NCI-H226 (cell line): ENCODE measurements at regions not wholly inside any gene's neighbourhood (a gene's known extent, or its start where the extent isn't known, plus 50 kb on each side); places are given as distances from the start of the nearest gene placed in this dataset.
"Not testable (repeated sequence)": the region's sequence is repeated elsewhere in the genome, so short reads cannot be mapped to it uniquely, and the experiment has no call there.

Experiments
- DNase-seq: peaks from one replicate; pipeline ENCODE4 v3.0.0-alpha.2; 2015

DNA sequence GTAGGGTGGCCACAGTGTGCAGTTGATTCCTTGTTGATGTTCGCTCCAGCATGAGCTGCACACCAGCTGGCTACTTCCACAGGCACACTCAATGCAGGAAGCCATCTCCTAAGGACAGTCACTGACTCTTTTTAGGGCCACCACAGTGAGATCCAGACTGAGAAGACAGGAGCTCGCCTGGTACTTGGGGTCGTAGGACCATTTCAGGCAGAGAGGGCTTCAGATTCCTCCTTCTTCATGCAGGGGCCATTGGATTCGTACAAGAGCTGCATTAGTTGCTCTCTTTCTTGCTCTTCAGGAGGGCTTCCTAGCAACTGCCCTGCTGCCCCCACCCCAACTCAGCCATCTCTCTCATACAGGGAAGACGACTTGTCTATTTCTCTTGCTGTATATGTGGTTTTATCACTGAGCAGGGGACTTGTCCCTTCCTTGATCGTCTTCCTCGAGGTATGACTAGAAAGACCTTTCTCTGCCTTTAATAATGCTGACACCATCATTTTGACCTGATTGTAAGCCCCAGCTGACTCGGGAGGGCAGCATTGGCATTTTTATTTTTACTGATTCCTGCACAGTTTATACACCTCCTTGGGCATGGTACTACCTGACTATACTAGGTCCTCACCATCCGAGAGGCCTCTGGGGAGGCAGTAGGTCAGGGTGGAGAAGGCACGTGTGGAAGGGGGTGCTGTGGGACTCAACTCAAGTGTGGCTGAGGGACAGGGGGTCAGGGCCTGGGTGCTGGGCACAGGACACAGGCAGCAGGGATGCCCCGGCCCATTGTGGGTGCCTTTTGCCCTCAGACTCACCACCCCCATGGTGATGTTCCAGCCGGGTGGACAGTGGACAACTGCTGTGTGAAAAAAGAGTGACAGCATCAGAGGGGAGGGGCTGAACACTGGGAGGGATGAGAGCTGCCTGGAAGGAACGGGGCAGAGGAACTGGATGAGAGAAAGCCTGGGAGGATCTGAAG, 136.7 kb upstream of the ZNF746 start:
- DNase-seq, result no peak

DNA sequence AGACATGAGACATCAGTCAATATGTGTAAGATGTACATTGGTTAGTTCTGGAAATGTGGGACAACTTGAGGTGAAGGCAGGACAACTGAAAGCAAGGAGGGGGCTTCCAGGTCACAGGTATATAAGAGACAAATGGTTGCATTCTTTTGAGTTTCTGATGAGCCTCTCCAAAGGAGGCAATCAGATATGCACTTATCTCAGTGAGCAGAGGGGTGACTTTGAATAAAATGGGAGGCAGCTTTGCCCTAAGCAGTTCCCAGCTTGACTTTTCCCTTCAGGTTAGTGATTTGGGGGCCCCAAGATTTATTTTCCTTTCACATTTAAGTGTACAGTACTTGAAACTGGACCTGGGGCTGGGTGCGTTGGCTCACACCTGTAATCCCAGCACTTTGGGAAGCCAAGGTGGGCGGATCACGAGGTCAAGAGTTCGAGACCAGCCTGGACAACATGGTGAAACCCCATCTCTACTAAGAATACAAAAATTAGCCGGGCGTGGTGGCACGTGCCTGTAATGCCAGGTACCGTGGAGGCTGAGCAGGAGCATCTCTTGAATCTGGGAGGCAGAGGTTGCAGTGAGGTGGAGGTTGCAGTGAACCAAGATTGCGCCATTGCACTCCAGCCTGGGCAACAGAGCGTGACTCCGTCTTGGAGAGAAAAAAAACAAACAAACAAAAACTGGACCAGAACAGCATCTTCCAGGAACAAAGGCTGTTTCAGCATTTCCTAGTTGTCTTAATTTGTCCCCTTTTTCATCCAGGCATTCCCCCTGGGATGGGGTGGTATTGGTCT, 130.9 kb upstream of the ZNF746 start:
- DNase-seq, result not testable (repeated sequence)

DNA sequence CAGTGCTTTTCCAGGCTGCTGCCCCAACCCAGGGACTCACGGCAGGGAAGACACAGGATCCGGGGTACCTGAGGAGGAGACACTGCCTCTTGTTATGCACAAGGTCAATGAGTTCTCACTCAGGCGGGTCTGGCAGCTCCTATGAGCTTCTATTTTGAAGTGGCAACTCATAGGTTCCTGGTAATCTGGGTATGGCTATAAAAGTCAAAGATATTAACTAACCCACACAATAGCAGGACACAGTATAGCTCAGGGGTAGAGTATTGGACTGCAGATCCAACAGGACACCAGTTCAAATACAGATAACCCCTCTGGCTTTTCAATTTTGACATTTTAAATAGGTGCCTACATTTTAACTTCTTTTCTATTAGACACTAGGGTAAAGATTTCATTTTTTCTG, 130.3 kb upstream of the ZNF746 start:
- no peak for DNase-seq

DNA sequence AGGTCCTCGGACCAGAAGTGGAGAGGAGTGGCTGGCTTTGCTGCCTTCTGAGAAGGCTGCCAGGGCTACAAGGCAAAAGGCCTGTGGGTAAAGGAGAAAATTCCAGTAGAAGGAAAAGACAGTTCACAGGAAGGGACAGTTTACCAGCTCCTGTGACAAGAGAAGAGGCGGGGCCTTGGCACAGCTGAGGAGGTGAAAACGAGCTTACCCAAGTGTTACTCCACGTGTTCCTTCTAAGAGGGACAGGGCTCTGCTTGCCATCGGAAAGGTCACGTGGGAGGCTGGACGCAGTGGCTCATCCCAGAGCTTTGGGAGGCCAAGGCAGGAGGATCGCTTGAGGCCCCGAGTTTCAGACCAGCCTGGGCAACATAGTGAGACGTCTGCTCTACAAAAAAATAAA, 129.4 kb upstream of the ZNF746 start:
- no peak for DNase-seq

DNA sequence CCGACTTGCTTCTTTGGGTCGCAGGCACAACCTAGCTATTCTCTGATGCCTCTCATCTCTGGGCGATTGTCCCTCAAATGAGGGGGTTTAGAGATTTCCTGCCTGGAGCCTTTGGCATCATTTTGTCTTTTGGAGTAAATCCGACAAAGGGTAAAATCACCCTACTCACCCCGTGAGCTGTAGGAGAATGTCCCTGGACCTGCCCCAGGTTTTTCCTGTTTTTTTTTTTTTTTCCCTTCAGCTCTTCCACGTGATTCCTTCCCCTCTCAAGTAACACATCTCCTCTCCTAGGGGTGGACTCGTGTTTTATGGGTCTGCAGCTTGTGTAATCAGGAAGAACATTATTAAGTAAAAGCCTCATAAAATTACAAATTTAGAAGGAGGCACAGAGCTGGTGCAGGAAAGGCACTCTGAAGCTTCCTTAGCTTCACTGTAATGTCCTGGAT, 128.4 kb upstream of the ZNF746 start:
- no peak for DNase-seq

DNA sequence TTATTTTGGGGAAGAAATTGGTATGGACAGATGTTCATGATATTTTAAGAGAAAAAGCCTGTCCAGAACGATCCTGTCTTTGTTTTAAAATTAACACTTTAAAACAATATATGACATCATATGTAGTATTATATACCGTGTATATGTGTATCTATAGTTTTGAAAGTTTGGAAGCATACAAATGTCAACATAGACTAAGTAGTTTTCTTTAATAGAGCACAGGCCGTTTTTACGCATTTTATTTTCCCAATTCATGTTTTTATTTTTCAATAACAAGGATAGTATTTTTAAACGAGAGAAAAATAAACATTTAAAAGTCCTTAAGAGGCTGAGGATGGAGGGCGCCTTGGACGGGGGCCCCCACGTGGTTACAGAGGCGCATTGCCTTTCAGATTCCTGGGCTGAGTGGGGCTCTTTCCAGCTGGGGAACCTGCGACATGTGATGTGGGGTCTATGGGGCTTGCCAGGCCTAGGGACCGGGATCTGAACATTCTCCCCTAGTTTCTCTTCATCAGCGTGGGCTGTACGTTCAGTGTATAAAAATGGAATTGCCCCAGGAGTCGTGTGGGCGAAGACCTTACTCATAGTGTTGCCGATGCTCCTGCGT, 127.8 kb upstream of the ZNF746 start:
- DNase-seq, result no peak

DNA sequence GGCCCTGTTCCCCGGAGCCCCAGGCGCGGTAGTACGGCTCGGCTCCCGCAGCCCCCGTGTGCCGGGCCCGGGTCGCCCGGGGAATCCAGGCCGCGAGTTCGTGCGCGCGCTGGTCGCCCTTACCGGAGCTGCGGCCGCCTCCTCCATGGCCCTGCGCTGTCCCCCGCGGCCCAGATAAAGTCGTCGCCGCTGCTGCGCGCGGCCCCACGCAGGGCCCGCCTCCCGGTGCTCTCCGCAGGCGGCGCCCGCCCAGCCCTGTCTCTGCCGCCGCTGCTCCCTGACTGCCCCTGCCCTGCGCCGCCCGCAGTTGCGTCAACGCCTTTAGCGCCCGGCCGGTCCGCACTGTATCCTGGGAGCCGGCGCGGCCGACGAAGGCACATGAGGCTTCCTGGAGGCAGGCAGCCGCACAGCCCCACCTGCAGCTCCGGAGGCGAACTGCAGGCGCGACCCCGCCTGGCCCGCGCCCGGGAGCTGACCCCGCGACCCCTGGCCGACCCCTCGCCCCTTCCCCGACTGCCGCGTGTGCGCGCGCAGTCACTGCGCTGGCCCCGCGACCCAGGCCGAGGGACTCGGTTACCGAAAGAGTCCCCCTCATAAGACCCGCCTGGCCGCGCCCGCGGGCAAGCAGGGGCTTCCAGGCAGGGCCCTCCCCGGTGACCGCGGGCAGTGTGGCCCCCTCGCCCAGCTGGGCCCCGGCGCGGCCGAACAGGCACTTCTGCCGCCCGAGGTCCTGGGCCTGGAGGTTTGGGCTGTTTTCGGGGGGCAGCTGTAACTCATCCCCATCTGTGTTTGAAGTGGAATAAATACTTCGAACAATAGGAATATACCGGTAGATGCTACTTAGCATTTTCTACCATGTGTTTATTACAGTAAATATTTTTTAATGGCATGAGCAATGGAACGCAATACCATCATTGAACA, 127.1 kb upstream of the ZNF746 start:
- DNase-seq, result peak; percentile 93

DNA sequence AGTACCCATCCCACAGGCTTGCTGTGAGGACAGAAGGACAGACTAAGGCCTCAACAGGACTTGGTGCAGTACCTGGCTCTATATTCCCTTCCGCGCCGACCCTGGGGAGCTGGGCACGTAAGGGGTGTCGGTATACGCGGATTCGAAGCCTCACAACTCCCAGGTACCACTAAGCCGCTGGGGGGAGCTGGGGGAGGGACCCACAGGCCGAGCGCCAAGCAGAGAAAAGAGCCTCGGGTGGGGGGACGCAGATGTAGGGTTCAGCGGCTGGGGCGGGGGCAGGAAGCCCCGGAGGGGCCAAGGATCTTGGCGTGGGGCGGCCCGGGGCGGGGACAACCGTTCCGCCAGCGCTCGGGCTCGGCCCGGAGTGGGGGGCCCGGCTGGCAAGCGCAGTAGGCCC, 126.4 kb upstream of the ZNF746 start:
- no peak for DNase-seq

DNA sequence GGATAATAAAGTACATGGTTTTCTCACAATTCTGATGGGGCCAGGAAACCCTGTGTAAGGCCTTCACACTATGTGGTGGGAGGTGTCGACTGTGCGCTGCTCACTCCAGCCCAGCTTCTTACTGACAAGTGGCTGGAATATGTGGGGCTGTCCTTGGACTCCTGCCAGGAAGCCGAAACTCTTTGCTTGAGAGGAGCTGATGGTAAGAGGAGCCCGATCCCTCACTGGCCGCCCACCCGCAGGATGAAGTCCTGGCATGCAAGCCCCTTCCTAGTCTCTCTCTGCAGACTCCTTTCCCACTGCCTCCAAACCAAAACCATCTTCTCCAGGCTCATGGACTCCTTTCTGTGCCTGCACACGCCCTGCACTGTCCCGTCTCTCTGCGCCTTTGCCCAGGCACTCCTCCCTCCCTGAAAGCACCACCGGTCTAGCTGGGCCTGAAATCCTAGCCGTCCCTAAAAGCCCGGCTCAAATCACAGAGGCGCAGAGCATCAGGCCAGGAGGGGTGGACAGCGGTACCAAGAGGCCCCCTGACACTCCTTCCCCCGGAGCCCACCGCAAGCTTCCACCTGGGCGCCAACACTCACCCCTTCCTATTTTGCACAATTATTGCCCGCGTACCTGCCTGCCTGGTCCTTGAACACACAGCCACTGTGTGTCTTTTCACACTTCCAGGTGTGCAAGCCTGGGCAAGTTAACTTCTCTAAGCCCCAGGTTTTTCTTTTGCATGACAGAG, 125.8 kb upstream of the ZNF746 start:
- peak; percentile 15 for DNase-seq

DNA sequence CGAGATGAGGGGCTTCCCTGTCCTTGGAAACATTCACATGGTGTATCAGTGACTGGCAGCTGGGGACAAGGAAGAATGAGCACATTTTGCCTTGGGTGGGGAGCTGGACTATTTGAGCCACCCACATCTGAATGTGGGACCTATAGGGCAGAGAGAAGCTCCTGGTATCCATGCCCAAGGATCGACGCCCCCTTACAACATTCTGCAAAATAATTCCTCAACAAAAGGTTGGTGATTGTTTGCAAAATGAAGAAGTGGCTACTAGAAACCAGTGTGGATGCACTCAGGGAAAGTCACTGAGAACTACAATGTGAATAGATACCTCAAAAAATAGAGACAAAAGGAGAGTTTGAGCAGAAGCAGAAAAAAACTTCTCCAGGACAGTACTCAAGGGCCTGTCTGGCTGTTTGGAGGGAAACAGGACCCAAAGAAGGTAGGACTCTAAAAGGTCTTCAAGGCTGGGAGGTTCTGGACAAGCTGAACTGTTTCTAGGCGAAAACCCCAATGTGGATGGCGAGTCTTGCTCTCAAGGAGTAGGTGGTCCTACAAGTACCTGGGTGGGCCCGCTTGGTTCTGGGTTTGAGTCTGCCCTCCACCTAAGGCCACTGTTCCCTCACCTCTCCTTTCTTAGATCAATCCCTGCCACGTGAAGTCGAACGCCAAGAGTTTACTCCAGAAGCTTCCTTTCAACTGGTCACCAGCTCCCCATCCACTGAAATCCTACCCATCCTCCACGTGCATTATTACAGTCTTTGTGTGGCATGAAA, 125.0 kb upstream of the ZNF746 start:
- DNase-seq, result no peak

DNA sequence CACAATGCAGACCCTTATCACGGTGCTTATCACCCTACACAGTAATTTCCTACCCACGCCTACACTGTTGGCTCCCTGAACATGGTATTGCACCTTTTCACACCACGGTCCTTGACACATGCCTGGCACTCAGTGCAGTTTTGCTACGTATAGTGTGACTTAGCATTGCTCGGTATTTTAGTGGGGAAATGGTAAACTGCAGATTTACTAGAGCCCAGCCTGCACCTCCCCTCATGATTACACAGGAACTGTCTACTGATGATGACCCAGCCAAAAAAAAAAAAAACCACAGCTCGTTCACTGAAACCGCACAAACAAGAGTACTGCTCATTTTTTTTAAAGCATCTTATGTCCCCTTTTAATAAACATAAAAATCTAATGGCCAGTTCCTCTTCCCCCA, 124.2 kb upstream of the ZNF746 start:
- DNase-seq, result no peak

DNA sequence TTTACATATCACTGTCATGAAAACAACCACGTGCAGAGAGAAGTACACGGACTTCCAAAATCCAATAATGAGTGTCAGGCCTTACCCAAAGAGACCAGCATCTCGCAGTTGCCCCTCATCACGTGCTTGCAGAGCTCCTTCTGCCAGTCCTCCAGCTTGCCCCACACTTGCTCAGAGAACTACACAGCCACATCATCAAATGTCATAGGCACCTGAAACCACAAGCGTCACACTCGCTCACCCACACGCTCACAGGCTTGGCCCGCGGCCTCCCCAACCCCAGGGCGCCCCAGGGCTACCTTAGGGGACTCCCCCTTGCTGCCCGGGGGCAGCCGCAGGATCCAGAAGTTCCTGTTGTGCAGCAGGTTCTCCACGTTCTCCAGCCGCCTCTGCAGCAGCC, 123.4 kb upstream of the ZNF746 start:
- no peak for DNase-seq

DNA sequence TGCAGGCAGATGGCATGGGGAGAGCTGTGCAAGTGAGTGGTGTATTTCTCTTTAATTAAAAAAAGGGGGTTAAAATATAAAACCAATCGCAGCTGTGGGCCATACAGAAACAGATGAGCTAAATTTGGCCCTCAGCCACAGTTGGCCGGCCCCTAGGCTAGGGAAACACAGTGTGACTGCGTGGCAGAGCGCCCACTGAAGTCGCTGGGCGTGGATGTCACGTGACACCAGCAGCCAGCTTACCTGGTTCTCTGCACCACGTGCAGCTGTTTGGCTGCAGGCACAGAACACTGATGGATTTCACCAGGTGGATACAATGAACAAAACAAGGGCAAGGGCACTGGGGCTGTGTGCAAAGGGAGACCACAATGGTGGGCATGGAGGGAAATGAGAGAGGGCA, 119.3 kb upstream of the ZNF746 start:
- DNase-seq, result no peak

DNA sequence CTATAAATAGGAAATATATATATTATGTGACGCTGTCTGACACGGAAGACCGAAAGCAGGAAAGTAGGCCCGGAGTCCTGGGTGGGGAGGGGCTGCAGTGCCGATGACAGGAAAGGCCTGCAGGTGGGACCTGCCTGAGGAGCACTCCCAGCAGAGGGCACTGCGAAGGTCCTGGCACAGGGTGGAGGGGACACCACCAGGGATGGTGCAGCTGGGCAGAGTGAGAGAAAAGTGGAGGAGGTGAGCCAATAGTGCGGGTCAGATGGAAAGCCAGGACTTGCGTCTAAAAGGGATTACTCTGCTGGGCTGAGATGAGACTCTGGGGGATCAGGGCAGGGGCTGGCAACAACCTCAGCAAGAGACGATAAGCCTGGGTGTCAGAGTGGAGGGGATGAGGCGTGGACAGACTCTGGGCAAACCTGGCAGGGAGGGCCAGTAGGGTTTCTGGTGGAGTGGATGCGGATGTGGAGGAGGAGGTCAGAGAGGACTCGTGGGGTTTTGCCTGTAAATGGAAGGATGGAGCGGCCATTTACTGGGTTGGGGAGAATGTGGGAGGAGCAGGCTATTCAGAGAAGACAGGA, 118.2 kb upstream of the ZNF746 start:
- DNase-seq, result no peak

DNA sequence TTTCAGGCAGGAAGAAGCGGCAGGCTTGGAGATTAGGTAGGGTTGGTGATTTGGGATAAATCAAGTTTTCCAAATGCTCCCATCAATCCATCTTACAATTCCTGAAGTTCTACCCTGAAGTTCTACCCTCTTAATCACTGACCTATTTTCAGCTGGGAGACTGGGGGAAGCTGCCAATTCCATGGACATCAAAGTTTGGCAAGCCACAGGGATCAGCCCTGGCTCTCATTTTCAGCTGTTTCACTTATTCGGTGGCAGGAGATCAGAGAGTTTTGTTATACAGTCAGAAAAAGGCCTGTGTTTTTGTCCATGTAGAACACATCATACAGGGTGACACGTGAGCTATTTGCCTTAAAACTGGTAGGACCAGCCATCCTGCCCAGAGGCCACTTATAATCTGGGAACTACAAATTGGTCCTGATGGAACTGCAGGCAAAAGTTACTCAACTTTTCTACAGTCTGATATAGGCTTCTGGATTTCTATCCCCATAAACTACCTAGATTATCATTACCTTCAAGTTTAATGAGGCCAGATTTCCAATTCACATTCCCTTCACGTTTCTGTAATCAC, 112.9 kb upstream of the ZNF746 start:
- DNase-seq, result no peak

DNA sequence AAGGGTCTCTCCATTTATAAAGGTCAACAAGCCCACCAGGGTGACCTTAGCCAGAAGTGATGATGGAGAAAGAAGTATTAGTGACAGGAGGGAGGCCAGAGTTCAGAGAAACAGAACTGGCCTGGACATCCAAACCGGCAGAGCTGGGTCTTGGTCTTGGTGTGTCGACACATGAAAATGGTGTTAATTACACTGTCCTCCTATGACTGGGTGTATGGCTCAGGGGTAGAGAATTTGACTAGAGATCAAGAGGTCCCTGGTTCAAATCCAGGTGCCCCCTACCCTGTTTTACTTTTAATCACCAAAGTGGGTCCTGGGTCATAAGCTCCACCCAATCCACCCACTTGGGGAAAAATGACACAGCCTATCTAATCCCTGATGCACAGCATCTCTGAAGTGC, 110.6 kb upstream of the ZNF746 start:
- no peak for DNase-seq

DNA sequence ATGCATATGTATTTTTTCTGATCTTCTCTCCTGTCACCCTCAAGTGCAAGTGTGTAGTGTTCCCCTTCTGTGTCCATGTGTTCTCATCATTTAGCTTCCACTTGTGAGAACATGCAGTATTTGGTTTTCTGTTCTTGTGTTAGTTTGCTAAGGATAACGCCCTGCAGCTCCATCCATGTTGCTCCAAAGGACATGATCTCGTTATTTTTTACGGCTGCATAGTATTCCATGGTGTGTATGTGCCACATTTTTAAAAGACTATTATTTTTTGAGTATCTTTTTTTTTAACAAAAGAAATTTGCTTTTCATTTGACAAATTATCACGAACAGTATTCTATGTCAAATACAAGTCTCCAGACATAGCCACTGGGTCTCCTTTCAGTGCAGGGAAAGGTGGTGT, 110.1 kb upstream of the ZNF746 start:
- DNase-seq, result no peak

DNA sequence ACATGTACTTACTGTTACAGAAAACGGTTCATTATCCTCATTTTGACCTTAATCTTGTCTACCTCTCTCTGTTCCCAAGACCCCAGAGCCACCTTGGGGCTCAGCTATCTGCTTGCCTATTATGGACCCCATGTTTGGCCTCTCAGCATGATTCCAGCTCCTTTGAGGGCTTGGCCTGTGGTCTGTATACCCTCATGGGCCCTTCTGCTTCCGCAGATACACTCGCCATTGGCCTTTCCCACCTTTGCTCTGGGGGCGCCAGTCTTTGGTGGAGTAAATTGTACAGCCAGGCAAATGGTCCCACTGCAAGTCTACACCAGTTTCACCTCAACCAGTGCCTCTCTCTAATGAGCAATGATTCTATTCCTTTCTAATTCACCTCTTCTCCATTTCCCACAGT, 109.2 kb upstream of the ZNF746 start:
- no peak for DNase-seq

DNA sequence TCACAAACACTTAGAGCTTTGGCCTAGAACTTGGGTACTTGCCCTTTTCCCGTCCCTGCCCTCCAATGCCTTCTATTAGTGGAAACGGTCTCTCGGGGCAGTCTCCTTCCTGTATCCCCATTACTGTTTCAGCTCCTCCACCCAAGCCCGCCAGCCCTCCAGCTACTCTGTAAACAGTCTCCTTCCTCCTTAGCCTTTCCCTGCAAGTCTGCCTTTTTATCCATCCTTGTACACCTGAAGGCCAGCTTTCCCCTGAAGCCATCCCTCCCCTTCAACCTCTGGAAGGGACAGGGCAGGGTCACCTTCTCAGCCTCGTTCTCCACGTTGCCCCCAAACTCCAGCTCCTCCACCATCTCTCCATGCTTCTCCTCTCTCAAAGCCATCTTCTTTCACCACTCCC, 108.1 kb upstream of the ZNF746 start:
- DNase-seq, result no peak

DNA sequence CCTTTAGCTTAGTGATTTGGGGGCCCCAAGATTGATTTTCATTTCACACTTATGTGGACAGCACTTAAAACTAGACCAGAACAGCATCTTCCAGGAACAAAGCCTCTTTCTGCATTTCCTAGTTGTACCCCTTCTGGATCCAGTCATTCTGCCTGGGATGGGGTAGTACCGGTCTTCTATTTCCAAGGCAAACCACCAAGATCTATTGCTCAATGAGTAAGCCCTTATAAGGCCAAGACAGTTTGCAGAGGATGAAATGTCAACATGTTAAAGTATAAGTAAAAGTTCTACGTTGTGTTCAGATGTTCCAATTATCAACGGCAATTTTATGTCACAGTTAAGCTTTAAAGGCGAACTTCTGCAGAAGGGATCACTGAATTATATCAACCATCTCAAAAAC, 106.9 kb upstream of the ZNF746 start:
- DNase-seq, result no peak
